Neural cell (in vitro differentiated cells): ENCODE measurements at regions not wholly inside any gene's neighbourhood (a gene's known extent, or its start where the extent isn't known, plus 50 kb on each side); places are given as distances from the start of the nearest gene placed in this dataset.

ENCODE experiments used
- H2AFZ ChIP-seq: fragments of 200-600, 300-800 bp; sonication (generic), shearing (Covaris generic); 2 replicates; pipeline ENCODE4 v1.6.0; 2014; ENCODE audit warnings: low read depth, mild to moderate bottlenecking, antibody characterized with exemption, low read length, moderate library complexity
- H3F3A ChIP-seq: fragments of 200-600 bp; shearing (Covaris generic); 2 replicates; pipeline ENCODE4 v1.6.1; 2016; ENCODE audit warnings: mild to moderate bottlenecking, moderate library complexity, mixed read lengths, antibody characterized with exemption, low read length; ENCODE audit not compliant: insufficient read depth, poor library complexity, severe bottlenecking
- H3K27ac ChIP-seq: fragments of 200-600, 300-800 bp; sonication (generic), shearing (Covaris generic); 2 replicates; pipeline ENCODE4 v1.5.1; 2014; ENCODE audit warnings: mild to moderate bottlenecking, low read length, moderate library complexity
- H3K27me3 ChIP-seq: fragments of 300-800, 200-600 bp; sonication (generic), shearing (Covaris generic); 2 replicates; pipeline ENCODE4 v1.6.0; 2014; ENCODE audit warnings: mild to moderate bottlenecking, low read depth, low read length, moderate library complexity; ENCODE audit not compliant: insufficient read depth
- H3K36me3 ChIP-seq: fragments of 300-800, 200-600 bp; sonication (generic), shearing (Covaris generic); 2 replicates; pipeline ENCODE4 v1.5.1; 2014; ENCODE audit warnings: mild to moderate bottlenecking, antibody characterized with exemption, low read length, moderate library complexity; ENCODE audit not compliant: insufficient read depth
- H3K4me2 ChIP-seq: fragments of 300-800, 200-600 bp; sonication (generic), shearing (Covaris generic); 2 replicates; pipeline ENCODE4 v1.6.0; 2014; ENCODE audit warnings: mild to moderate bottlenecking, low read length
- H3K4me3 ChIP-seq: fragments of 300-800, 200-600 bp; sonication (generic), shearing (Covaris generic); 2 replicates; pipeline ENCODE4 v1.5.1; 2014; ENCODE audit warnings: mild to moderate bottlenecking, low read length, moderate library complexity
- H3K79me2 ChIP-seq: fragments of 200-600 bp; shearing (Covaris generic); replicated peaks from 2 replicates; pipeline ENCODE4 v1.6.0; 2014; ENCODE audit warnings: mild to moderate bottlenecking, low read length, moderate library complexity; ENCODE audit not compliant: insufficient read depth
- H3K9ac ChIP-seq: fragments of 300-800, 200-600 bp; sonication (generic), shearing (Covaris generic); 2 replicates; pipeline ENCODE4 v1.6.1; 2016; ENCODE audit warnings: mild to moderate bottlenecking, low read length, mixed read lengths
- H3K9me2 ChIP-seq: fragments of 200-600 bp; shearing (Covaris generic); 2 replicates; pipeline ENCODE4 v1.6.1; 2016; ENCODE audit warnings: mild to moderate bottlenecking, low read length, mixed read lengths; ENCODE audit not compliant: insufficient read depth
- H3K9me3 ChIP-seq: fragments of 200-600, 300-800 bp; sonication (generic), shearing (Covaris generic); 2 replicates; pipeline ENCODE4 v1.6.1; 2016; ENCODE audit warnings: mild to moderate bottlenecking, mixed run types, low read length, moderate library complexity, mixed read lengths
- H4K20me1 ChIP-seq: fragments of 200-600 bp; shearing (Covaris generic); 2 replicates; pipeline ENCODE4 v1.6.1; 2016; ENCODE audit warnings: mild to moderate bottlenecking, mixed run types; ENCODE audit not compliant: insufficient read depth
- CTCF ChIP-seq: fragments of 450-650 bp; IDR thresholded peaks from 2 replicates; pipeline ENCODE4 v1.5.1; 2014; ENCODE audit warnings: antibody characterized with exemption, mild to moderate bottlenecking, moderate library complexity; ENCODE audit not compliant: poor library complexity, severe bottlenecking
- EP300 ChIP-seq: fragments of 450-650 bp; conservative IDR thresholded peaks from 2 replicates; pipeline ENCODE4 v1.6.1; 2014; ENCODE audit warnings: antibody characterized with exemption, mild to moderate bottlenecking, moderate library complexity; ENCODE audit not compliant: poor library complexity, severe bottlenecking
- EZH2 ChIP-seq: fragments of 200-600, 300-800 bp; shearing (Covaris generic), sonication (generic); IDR thresholded peaks from 2 replicates; pipeline ENCODE4 v1.6.1; 2014; ENCODE audit warnings: antibody characterized with exemption, low read length, borderline replicate concordance, mild to moderate bottlenecking; ENCODE audit not compliant: insufficient read depth, poor library complexity, severe bottlenecking
- MXI1 ChIP-seq: fragments of 450-650 bp; conservative IDR thresholded peaks from 2 replicates; pipeline ENCODE4 v1.6.1; 2014; ENCODE audit warnings: antibody characterized with exemption, mild to moderate bottlenecking; ENCODE audit not compliant: poor library complexity, severe bottlenecking
- POLR2AphosphoS5 ChIP-seq: IDR thresholded peaks from 2 replicates; pipeline ENCODE4 v1.6.1; 2012
- RAD21 ChIP-seq: fragments of 450-650 bp; conservative IDR thresholded peaks from 2 replicates; pipeline ENCODE4 v1.6.1; 2014; ENCODE audit warnings: antibody characterized with exemption, mild to moderate bottlenecking, moderate library complexity
- SMC3 ChIP-seq: fragments of 450-650 bp; conservative IDR thresholded peaks from 2 replicates; pipeline ENCODE4 v1.6.1; 2014; ENCODE audit warnings: antibody characterized with exemption, mild to moderate bottlenecking, moderate library complexity; ENCODE audit not compliant: poor library complexity
- TAF1 ChIP-seq: IDR thresholded peaks from 2 replicates; pipeline ENCODE4 v1.6.1; 2012; ENCODE audit warnings: low read depth
- TF ChIP-seq, protein P1 (sequence below): IDR thresholded peaks from 2 replicates; pipeline ENCODE4 v1.6.1; 2012; ENCODE audit warnings: borderline replicate concordance

DNA sequence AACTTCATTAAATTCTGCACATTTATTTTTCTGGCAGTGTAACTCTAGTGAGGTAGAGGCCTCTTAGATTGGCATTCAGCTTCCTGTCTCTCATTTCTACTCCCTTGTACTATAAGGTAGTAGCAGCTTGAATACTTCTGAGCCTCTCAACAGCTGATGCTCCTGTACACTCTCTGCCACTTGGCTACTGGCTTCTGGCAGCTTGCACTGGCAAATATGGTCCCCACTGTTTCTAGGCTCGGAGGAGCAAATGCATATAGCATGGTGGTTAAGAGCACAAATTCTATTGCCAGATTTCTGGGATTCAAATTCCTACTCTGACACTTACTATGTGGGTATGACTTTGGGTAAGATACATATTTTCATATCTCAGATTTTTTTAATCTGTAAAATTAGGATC, 292.8 kb upstream of the ADGRB3 start:
- Histone ChIP-seq H4K20me1 (no peaks in the 10 kb centered on the region), H3K36me3 (no peaks in the 10 kb centered on the region), H2AFZ (no peak overlapping the region), H3K9ac (no peak overlapping the region), H3K4me3 (no peak overlapping the region), H3K79me2 (no peaks in the 10 kb centered on the region), H3K9me3 (no peaks in the 10 kb centered on the region), H3F3A (no peaks in the 10 kb centered on the region), H3K9me2 (no peaks in the 10 kb centered on the region), H3K4me2 (no peak overlapping the region), H3K27me3 (no peaks in the 10 kb centered on the region), H3K27ac (no peak overlapping the region)
- TF ChIP-seq MXI1: no peak
- no peak for TF ChIP-seq SMC3
- no peak for TF ChIP-seq EZH2
- TF ChIP-seq RAD21: no peak
- no peak for TF ChIP-seq CTCF
- TF ChIP-seq EP300: no peak
- no peak for TF ChIP-seq TAF1
- TF ChIP-seq, protein P1, sequence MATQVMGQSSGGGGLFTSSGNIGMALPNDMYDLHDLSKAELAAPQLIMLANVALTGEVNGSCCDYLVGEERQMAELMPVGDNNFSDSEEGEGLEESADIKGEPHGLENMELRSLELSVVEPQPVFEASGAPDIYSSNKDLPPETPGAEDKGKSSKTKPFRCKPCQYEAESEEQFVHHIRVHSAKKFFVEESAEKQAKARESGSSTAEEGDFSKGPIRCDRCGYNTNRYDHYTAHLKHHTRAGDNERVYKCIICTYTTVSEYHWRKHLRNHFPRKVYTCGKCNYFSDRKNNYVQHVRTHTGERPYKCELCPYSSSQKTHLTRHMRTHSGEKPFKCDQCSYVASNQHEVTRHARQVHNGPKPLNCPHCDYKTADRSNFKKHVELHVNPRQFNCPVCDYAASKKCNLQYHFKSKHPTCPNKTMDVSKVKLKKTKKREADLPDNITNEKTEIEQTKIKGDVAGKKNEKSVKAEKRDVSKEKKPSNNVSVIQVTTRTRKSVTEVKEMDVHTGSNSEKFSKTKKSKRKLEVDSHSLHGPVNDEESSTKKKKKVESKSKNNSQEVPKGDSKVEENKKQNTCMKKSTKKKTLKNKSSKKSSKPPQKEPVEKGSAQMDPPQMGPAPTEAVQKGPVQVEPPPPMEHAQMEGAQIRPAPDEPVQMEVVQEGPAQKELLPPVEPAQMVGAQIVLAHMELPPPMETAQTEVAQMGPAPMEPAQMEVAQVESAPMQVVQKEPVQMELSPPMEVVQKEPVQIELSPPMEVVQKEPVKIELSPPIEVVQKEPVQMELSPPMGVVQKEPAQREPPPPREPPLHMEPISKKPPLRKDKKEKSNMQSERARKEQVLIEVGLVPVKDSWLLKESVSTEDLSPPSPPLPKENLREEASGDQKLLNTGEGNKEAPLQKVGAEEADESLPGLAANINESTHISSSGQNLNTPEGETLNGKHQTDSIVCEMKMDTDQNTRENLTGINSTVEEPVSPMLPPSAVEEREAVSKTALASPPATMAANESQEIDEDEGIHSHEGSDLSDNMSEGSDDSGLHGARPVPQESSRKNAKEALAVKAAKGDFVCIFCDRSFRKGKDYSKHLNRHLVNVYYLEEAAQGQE: no peak

DNA sequence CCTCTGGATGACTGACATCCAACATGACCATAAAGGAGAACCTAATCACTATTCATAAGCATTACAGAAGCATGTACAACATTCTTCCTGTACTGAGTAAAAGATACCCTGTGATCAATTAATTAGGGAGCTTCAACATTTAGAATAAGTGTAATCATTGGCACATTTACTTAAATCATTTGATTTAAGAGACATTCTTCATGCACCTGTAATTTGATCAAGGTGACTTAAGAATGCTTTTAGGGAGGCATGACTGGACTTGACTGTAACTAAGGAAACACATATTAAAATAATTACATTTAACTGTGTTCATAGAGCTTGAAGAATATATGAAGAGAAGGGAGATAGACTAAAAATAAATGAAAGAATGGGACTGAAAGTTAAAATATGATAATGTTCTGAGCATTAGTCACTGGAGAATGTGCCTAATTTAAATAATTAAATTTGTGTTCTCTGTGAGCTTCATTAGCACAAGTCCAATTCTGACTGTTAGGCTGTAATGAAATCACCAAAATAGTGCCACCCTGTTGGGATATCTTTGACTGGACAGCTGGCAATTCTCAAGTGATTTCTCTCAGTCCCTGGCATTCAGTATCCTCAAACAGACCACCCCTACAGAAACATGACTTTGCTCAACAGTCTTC, 295.5 kb upstream of the ADGRB3 start:
- Histone ChIP-seq H2AFZ (no peak overlapping the region), H3K9ac (no peak overlapping the region), H3K9me2 (no peaks in the 10 kb centered on the region), H4K20me1 (no peaks in the 10 kb centered on the region), H3K4me2 (no peak overlapping the region), H3K27me3 (no peaks in the 10 kb centered on the region), H3K27ac (no peak overlapping the region), H3K9me3 (no peaks in the 10 kb centered on the region), H3F3A (no peaks in the 10 kb centered on the region), H3K36me3 (no peaks in the 10 kb centered on the region), H3K79me2 (no peaks in the 10 kb centered on the region), H3K4me3 (no peak overlapping the region)
- TF ChIP-seq MXI1 (no peak), CTCF (no peak), POLR2AphosphoS5 (no peak), RAD21 (no peak), SMC3 (no peak), EP300 (no peak), EZH2 (no peak), TAF1 (no peak)
- TF ChIP-seq, protein P1: no peak
